DMS53 treated with DMSO at 0.1 percent for 48 hours (cell line): ENCODE measurements at regions not wholly inside any gene's neighbourhood (a gene's known extent, or its start where the extent isn't known, plus 50 kb on each side); places are given as distances from the start of the nearest gene placed in this dataset.
"Not testable (repeated sequence)": the region's sequence is repeated elsewhere in the genome, so short reads cannot be mapped to it uniquely, and the experiment has no call there.

ENCODE experiments used
- DNase-seq: peaks from one replicate; lab custom pipeline; 2025; ENCODE audit not compliant: unreplicated experiment; lab: John Stamatoyannopoulos, UW

- no peak for DNase-seq
Observed at GRCh38 chr2:225788571-225789094, 389.1 kb downstream of the NYAP2 start.

- DNase-seq, result no peak
Observed at GRCh38 chr2:225787497-225787896, 388.0 kb downstream of the NYAP2 start.

GRCh38 chr2:225781991-225782390, 382.5 kb downstream of the NYAP2 start:
- DNase-seq, result no peak

- DNase-seq, result no peak
Observed at GRCh38 chr2:225781145-225781544, 381.6 kb downstream of the NYAP2 start.

GRCh38 chr2:225779829-225780228, 380.3 kb downstream of the NYAP2 start:
- no peak for DNase-seq

GRCh38 chr2:225773148-225773547, 373.6 kb downstream of the NYAP2 start:
- no peak for DNase-seq

- DNase-seq, result no peak
Observed at GRCh38 chr2:225771701-225772100, 372.2 kb downstream of the NYAP2 start.

- DNase-seq, result no peak
Observed at GRCh38 chr2:225768741-225769140, 369.2 kb downstream of the NYAP2 start.

GRCh38 chr2:225766431-225766830, 366.9 kb downstream of the NYAP2 start:
- no peak for DNase-seq

- no peak for DNase-seq
Observed at GRCh38 chr2:225765820-225766219, 366.3 kb downstream of the NYAP2 start.

GRCh38 chr2:225764346-225764745, 364.8 kb downstream of the NYAP2 start:
- no peak for DNase-seq

GRCh38 chr2:225763711-225764110, 364.2 kb downstream of the NYAP2 start:
- DNase-seq, result no peak

GRCh38 chr2:225761396-225761795, 361.9 kb downstream of the NYAP2 start:
- DNase-seq, result no peak

GRCh38 chr2:225757248-225757647, 357.7 kb downstream of the NYAP2 start:
- DNase-seq, result no peak

- DNase-seq, result no peak
Observed at GRCh38 chr2:225756198-225756597, 356.7 kb downstream of the NYAP2 start.

GRCh38 chr2:225748609-225749008, 349.1 kb downstream of the NYAP2 start:
- DNase-seq, result no peak

- not testable (repeated sequence) for DNase-seq
Observed at GRCh38 chr2:225743996-225744395, 344.5 kb downstream of the NYAP2 start.

- DNase-seq, result no peak
Observed at GRCh38 chr2:225742487-225742886, 343.0 kb downstream of the NYAP2 start.

- DNase-seq, result no peak
Observed at GRCh38 chr2:225740086-225740485, 340.6 kb downstream of the NYAP2 start.

- no peak for DNase-seq
Observed at GRCh38 chr2:225739328-225739727, 339.8 kb downstream of the NYAP2 start.

GRCh38 chr2:225738735-225739134, 339.2 kb downstream of the NYAP2 start:
- no peak for DNase-seq

GRCh38 chr2:225737556-225737955, 338.0 kb downstream of the NYAP2 start:
- no peak for DNase-seq

- DNase-seq, result no peak
Observed at GRCh38 chr2:225735844-225736243, 336.3 kb downstream of the NYAP2 start.

- no peak for DNase-seq
Observed at GRCh38 chr2:225725726-225726125, 326.2 kb downstream of the NYAP2 start.
